H1 (cell line): ENCODE measurements at regions not wholly inside any gene's neighbourhood (a gene's known extent, or its start where the extent isn't known, plus 50 kb on each side); places are given as distances from the start of the nearest gene placed in this dataset.

Experiments
- CHD7 ChIP-seq: fragments of 300-600 bp; sonication (generic); IDR thresholded peaks from 2 replicates; pipeline ENCODE4 v1.7.1; 2012; ENCODE audit warnings: low read length, moderate library complexity, mild to moderate bottlenecking, inconsistent platforms; ENCODE audit not compliant: insufficient replicate concordance
- NANOG ChIP-seq: IDR thresholded peaks from 2 replicates; pipeline ENCODE4 v1.6.1; 2011; ENCODE audit warnings: low read length, low read depth, mild to moderate bottlenecking, inconsistent platforms; ENCODE audit not compliant: insufficient read depth, poor library complexity, severe bottlenecking
- SIRT6 ChIP-seq: IDR thresholded peaks from one replicate; pipeline ENCODE4 v1.7.1; 2012; ENCODE audit warnings: low read length, inconsistent platforms
- TEAD4 ChIP-seq: IDR thresholded peaks from 2 replicates; pipeline ENCODE4 v1.6.1; 2012; ENCODE audit warnings: low read depth, low read length, inconsistent platforms, mixed read lengths

- TF ChIP-seq CHD7 (no peak), NANOG (no peak), TEAD4 (no peak), SIRT6 (no peak)
These were observed 120.1 kb upstream of the PKDCC start (continued) for GRCh38 chr2:41927581-41928264.
